ENCODE measurements at regions not wholly inside any gene's neighbourhood (a gene's known extent, or its start where the extent isn't known, plus 50 kb on each side); places are given as distances from the start of the nearest gene placed in this dataset.

DNA sequence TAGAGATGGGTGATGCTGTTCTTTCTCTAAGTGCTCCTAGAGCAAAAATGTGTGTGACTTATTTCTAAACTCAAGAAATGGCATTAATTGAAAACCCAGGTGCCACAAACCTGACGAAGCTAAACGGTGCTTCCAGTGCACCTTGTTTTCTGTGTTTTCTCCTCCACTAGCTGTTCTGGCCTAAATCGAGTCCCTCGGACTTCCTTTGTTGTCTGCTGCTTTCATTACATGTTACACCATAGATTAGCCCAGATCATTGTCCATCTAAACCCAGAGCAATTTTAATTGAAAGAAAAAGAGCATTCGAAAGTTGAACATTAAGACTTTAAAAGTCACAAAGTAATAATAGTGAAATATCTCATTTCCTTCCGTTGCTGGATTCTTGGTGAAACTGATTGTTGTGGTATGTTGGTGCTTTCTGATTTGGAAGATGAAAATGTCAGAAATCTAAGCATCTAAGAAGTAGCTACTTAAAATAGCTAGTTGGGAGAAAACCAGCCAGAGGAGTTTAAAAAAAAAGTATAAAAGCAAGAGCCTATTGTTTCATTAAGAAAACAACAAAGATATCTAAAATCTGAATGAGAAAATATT lies 219.6 kb upstream of the G2E3 start:
- TF ChIP-seq SMC3 (IDR thresholded peaks at IDR 0.05) (no peak), CHD4 (IDR thresholded peaks at IDR 0.05; ENCODE audit: borderline replicate concordance) (no peak), ZC3H11A (IDR thresholded peaks at IDR 0.05) (no peak), MAFK (IDR thresholded peaks at IDR 0.05; ENCODE audit: partially characterized antibody) (no peak), POLR2AphosphoS2 (conservative IDR thresholded peaks at IDR 0.05; ENCODE audit: low read length) (no peak), HOXA7 (CRISPR knock-in tag; IDR thresholded peaks at IDR 0.05) (no peak), POLR2A (IDR thresholded peaks at IDR 0.05; ENCODE audit: low read length) (no peak), EP300 (IDR thresholded peaks at IDR 0.05) (no peak), SREBF2 (IDR thresholded peaks at IDR 0.05) (no peak), CHD2 (IDR thresholded peaks at IDR 0.05; ENCODE audit: low read length, partially characterized antibody) (no peak), ESRRA (IDR thresholded peaks at IDR 0.05; ENCODE audit: borderline replicate concordance, low read length) (no peak)
- TF ChIP-seq, protein P1, sequence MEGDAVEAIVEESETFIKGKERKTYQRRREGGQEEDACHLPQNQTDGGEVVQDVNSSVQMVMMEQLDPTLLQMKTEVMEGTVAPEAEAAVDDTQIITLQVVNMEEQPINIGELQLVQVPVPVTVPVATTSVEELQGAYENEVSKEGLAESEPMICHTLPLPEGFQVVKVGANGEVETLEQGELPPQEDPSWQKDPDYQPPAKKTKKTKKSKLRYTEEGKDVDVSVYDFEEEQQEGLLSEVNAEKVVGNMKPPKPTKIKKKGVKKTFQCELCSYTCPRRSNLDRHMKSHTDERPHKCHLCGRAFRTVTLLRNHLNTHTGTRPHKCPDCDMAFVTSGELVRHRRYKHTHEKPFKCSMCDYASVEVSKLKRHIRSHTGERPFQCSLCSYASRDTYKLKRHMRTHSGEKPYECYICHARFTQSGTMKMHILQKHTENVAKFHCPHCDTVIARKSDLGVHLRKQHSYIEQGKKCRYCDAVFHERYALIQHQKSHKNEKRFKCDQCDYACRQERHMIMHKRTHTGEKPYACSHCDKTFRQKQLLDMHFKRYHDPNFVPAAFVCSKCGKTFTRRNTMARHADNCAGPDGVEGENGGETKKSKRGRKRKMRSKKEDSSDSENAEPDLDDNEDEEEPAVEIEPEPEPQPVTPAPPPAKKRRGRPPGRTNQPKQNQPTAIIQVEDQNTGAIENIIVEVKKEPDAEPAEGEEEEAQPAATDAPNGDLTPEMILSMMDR (IDR thresholded peaks at IDR 0.05) = no peak
- TF ChIP-seq, protein P2, sequence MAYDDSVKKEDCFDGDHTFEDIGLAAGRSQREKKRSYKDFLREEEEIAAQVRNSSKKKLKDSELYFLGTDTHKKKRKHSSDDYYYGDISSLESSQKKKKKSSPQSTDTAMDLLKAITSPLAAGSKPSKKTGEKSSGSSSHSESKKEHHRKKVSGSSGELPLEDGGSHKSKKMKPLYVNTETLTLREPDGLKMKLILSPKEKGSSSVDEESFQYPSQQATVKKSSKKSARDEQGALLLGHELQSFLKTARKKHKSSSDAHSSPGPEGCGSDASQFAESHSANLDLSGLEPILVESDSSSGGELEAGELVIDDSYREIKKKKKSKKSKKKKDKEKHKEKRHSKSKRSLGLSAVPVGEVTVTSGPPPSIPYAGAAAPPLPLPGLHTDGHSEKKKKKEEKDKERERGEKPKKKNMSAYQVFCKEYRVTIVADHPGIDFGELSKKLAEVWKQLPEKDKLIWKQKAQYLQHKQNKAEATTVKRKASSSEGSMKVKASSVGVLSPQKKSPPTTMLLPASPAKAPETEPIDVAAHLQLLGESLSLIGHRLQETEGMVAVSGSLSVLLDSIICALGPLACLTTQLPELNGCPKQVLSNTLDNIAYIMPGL (CRISPR knock-in tag; IDR thresholded peaks at IDR 0.05; ENCODE audit: borderline replicate concordance) = no peak
